Endothelial cell (in vitro differentiated cells): ENCODE measurements at regions not wholly inside any gene's neighbourhood (a gene's known extent, or its start where the extent isn't known, plus 50 kb on each side); places are given as distances from the start of the nearest gene placed in this dataset.

ENCODE experiments used
- DNase-seq: peaks from one replicate; pipeline ENCODE4 v3.0.0; 2021; ENCODE audit warnings: low spot score
- H3K27ac Mint-ChIP-seq: one replicate; pipeline ENCODE4 v1.8.0; 2021; ENCODE audit warnings: mixed read lengths, inconsistent platforms; ENCODE audit not compliant: unreplicated experiment
- H3K27me3 Mint-ChIP-seq: one replicate; pipeline ENCODE4 v1.8.0; 2021; ENCODE audit warnings: mild to moderate bottlenecking, moderate library complexity, mixed read lengths, inconsistent platforms; ENCODE audit not compliant: unreplicated experiment
- H3K36me3 Mint-ChIP-seq: one replicate; pipeline ENCODE4 v1.8.0; 2021; ENCODE audit warnings: mild to moderate bottlenecking, low read depth, mixed read lengths, inconsistent platforms; ENCODE audit not compliant: unreplicated experiment
- H3K4me1 Mint-ChIP-seq: one replicate; pipeline ENCODE4 v1.8.0; 2021; ENCODE audit warnings: mild to moderate bottlenecking, mixed read lengths, inconsistent platforms; ENCODE audit not compliant: unreplicated experiment
- H3K4me3 Mint-ChIP-seq: one replicate; pipeline ENCODE4 v1.8.0; 2021; ENCODE audit warnings: mild to moderate bottlenecking, mixed read lengths, inconsistent platforms; ENCODE audit not compliant: unreplicated experiment
- H3K9me3 Mint-ChIP-seq: one replicate; pipeline ENCODE4 v1.8.0; 2021; ENCODE audit warnings: mixed read lengths, inconsistent platforms; ENCODE audit not compliant: unreplicated experiment
- TF ChIP-seq, protein P1 (sequence below): fragments of 200-600 bp; sonication (generic); IDR thresholded peaks from one replicate; pipeline ENCODE4 v1.5.0; 2021; ENCODE audit warnings: antibody characterized with exemption; ENCODE audit not compliant: unreplicated experiment

DNA sequence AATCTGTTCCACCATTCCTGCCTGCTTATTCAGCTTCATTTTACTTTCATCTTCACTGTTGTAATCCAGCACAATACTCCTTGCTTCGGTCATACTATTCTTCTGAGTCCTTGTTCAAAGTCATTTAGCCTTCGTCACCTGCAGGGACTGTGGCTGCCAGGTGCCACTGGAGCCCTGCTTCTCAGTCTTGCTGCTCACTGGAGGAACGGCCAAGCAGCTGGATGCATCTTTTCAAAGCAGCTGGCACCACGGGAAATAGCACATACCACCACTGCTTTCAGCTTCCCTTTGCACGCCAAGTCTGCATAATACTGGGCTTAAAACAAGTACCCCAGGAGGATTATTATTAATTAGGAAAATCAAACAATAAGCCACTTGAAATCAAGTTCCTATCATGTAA is 287.6 kb downstream of the BCHE start:
- Mint-ChIP-seq H3K36me3 (no peaks in the 10 kb centered on the region), H3K27me3 (peaks cover 2% of the 10 kb centered on the region), H3K4me3 (no peak overlapping the region), H3K4me1 (no peaks in the 10 kb centered on the region), H3K27ac (no peak overlapping the region), H3K9me3 (no peaks in the 10 kb centered on the region)
- no peak for DNase-seq
- TF ChIP-seq, protein P1, sequence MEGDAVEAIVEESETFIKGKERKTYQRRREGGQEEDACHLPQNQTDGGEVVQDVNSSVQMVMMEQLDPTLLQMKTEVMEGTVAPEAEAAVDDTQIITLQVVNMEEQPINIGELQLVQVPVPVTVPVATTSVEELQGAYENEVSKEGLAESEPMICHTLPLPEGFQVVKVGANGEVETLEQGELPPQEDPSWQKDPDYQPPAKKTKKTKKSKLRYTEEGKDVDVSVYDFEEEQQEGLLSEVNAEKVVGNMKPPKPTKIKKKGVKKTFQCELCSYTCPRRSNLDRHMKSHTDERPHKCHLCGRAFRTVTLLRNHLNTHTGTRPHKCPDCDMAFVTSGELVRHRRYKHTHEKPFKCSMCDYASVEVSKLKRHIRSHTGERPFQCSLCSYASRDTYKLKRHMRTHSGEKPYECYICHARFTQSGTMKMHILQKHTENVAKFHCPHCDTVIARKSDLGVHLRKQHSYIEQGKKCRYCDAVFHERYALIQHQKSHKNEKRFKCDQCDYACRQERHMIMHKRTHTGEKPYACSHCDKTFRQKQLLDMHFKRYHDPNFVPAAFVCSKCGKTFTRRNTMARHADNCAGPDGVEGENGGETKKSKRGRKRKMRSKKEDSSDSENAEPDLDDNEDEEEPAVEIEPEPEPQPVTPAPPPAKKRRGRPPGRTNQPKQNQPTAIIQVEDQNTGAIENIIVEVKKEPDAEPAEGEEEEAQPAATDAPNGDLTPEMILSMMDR, result no peak

DNA sequence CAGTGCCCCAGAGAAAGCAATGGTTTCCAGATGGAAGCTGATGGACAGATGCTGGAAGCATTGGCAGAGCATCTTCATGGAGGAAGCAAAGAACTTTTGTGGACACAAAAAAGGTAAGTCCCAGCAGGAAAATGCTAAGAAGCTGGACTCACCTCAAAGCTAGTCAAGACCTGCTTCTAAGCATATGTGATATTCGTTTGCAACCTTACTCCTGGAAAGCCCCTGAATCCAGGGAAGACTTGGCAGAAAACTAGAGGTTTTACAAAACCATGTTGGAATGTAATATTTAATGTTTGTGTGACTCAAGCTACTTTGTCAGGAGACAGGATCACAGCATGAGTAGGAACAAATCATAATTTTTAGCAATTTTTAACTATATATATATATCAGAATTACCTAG is 288.2 kb downstream of the BCHE start:
- Mint-ChIP-seq H3K36me3 (no peaks in the 10 kb centered on the region), H3K27me3 (peaks cover 2% of the 10 kb centered on the region), H3K4me3 (no peak overlapping the region), H3K27ac (no peak overlapping the region), H3K9me3 (no peaks in the 10 kb centered on the region), H3K4me1 (no peaks in the 10 kb centered on the region)
- no peak for DNase-seq
- TF ChIP-seq, protein P1, result no peak

GRCh38 chr3:165545059-165545458 is 292.2 kb downstream of the BCHE start:
- Mint-ChIP-seq H3K36me3 (no peaks in the 10 kb centered on the region), H3K4me1 (no peaks in the 10 kb centered on the region), H3K4me3 (no peak overlapping the region), H3K9me3 (no peaks in the 10 kb centered on the region), H3K27ac (no peak overlapping the region), H3K27me3 (peaks cover 2% of the 10 kb centered on the region)
- TF ChIP-seq, protein P1, result no peak
- no peak for DNase-seq

GRCh38 chr3:165544432-165544831 is 292.8 kb downstream of the BCHE start:
- Mint-ChIP-seq H3K4me1 (no peaks in the 10 kb centered on the region), H3K27me3 (peaks cover 2% of the 10 kb centered on the region), H3K36me3 (no peaks in the 10 kb centered on the region), H3K27ac (no peak overlapping the region), H3K4me3 (no peak overlapping the region), H3K9me3 (no peaks in the 10 kb centered on the region)
- TF ChIP-seq, protein P1, result no peak
- no peak for DNase-seq

GRCh38 chr3:165538166-165538565 is 299.1 kb downstream of the BCHE start:
- H3K9me3 Mint-ChIP-seq, result no peaks in the 10 kb centered on the region
- no peak for DNase-seq
- no peaks in the 10 kb centered on the region for H3K27me3 Mint-ChIP-seq
- H3K36me3 Mint-ChIP-seq, result no peaks in the 10 kb centered on the region
- H3K4me1 Mint-ChIP-seq, result no peaks in the 10 kb centered on the region
- H3K4me3 Mint-ChIP-seq, result no peak overlapping the region
- TF ChIP-seq, protein P1, result no peak
- no peak overlapping the region for H3K27ac Mint-ChIP-seq
